Activated naive CD8-positive, alpha-beta T cell treated with anti-CD3 and anti-CD28 coated beads, Interleukin-2, amount 50 U/mL, for 24 hours (primary cell): ENCODE measurements at regions not wholly inside any gene's neighbourhood (a gene's known extent, or its start where the extent isn't known, plus 50 kb on each side); places are given as distances from the start of the nearest gene placed in this dataset.
"Not testable (repeated sequence)": the region's sequence is repeated elsewhere in the genome, so short reads cannot be mapped to it uniquely, and the experiment has no call there.

Experiments used
- ATAC-seq: fragments of 150-1000 bp; cut with Tn5 transposase; one replicate; pipeline ENCODE4 v1.10.0; 2021
- DNase-seq: peaks from one replicate; pipeline ENCODE4 v3.0.0; 2021
- H3K27ac Mint-ChIP-seq: one replicate; pipeline ENCODE4 v1.8.0; 2021; ENCODE audit warnings: mild to moderate bottlenecking, mixed read lengths
- H3K27me3 Mint-ChIP-seq: one replicate; pipeline ENCODE4 v1.8.0; 2021; ENCODE audit warnings: mixed read lengths
- H3K36me3 Mint-ChIP-seq: one replicate; pipeline ENCODE4 v1.8.0; 2021; ENCODE audit warnings: low read depth, mixed read lengths
- H3K4me1 Mint-ChIP-seq: one replicate; pipeline ENCODE4 v1.8.0; 2021; ENCODE audit warnings: mixed read lengths
- H3K4me3 Mint-ChIP-seq: one replicate; pipeline ENCODE4 v1.8.0; 2021; ENCODE audit warnings: mild to moderate bottlenecking, moderate library complexity, mixed read lengths
- H3K9me3 Mint-ChIP-seq: one replicate; pipeline ENCODE4 v1.8.0; 2021; ENCODE audit warnings: mixed read lengths

GRCh38 chr15:38972831-38973230 is 408.2 kb upstream of the RASGRP1 start:
- H3K27ac Mint-ChIP-seq: no peak overlapping the region
- no peak for ATAC-seq
- peaks cover 17% of the 10 kb centered on the region for H3K9me3 Mint-ChIP-seq
- DNase-seq: no peak
- H3K4me3 Mint-ChIP-seq: no peak overlapping the region
- H3K27me3 Mint-ChIP-seq: peaks cover 5% of the 10 kb centered on the region
- no peaks in the 10 kb centered on the region for H3K36me3 Mint-ChIP-seq
- no peaks in the 10 kb centered on the region for H3K4me1 Mint-ChIP-seq

GRCh38 chr15:38975282-38975990 is 410.8 kb upstream of the RASGRP1 start:
- H3K36me3 Mint-ChIP-seq: no peaks in the 10 kb centered on the region
- no peak for ATAC-seq
- no peaks in the 10 kb centered on the region for H3K4me1 Mint-ChIP-seq
- no peaks in the 10 kb centered on the region for H3K27me3 Mint-ChIP-seq
- no peak overlapping the region for H3K4me3 Mint-ChIP-seq
- H3K9me3 Mint-ChIP-seq: peaks cover 15% of the 10 kb centered on the region
- DNase-seq: no peak
- H3K27ac Mint-ChIP-seq: no peak overlapping the region

- H3K27ac Mint-ChIP-seq: no peak overlapping the region
- H3K9me3 Mint-ChIP-seq: no peaks in the 10 kb centered on the region
- ATAC-seq: no peak
Measured at GRCh38 chr15:38991126-38991525, 426.5 kb upstream of the RASGRP1 start.

GRCh38 chr15:38991701-38992100 is 427.1 kb upstream of the RASGRP1 start:
- no peaks in the 10 kb centered on the region for H3K9me3 Mint-ChIP-seq
- no peaks in the 10 kb centered on the region for H3K4me1 Mint-ChIP-seq
- no peak for ATAC-seq
- no peak overlapping the region for H3K27ac Mint-ChIP-seq
- peaks cover 2% of the 10 kb centered on the region for H3K27me3 Mint-ChIP-seq
- no peaks in the 10 kb centered on the region for H3K36me3 Mint-ChIP-seq
- no peak overlapping the region for H3K4me3 Mint-ChIP-seq
- no peak for DNase-seq

More at GRCh38 chr15:38991126-38991525, 426.5 kb upstream of the RASGRP1 start:
- Mint-ChIP-seq H3K4me3 (no peak overlapping the region), H3K36me3 (no peaks in the 10 kb centered on the region), H3K4me1 (no peaks in the 10 kb centered on the region), H3K27me3 (peaks cover 2% of the 10 kb centered on the region)
- DNase-seq: no peak

GRCh38 chr15:38992506-38992905 is 427.9 kb upstream of the RASGRP1 start:
- DNase-seq: no peak
- Mint-ChIP-seq H3K4me3 (no peak overlapping the region), H3K27ac (no peak overlapping the region), H3K9me3 (no peaks in the 10 kb centered on the region), H3K27me3 (peaks cover 2% of the 10 kb centered on the region), H3K4me1 (no peaks in the 10 kb centered on the region), H3K36me3 (no peaks in the 10 kb centered on the region)
- no peak for ATAC-seq

GRCh38 chr15:38992930-38993329 is 428.3 kb upstream of the RASGRP1 start:
- no peaks in the 10 kb centered on the region for H3K4me1 Mint-ChIP-seq
- ATAC-seq (no peak), DNase-seq (no peak)
- peaks cover 2% of the 10 kb centered on the region for H3K27me3 Mint-ChIP-seq
- no peak overlapping the region for H3K4me3 Mint-ChIP-seq
- H3K36me3 Mint-ChIP-seq: no peaks in the 10 kb centered on the region
- no peak overlapping the region for H3K27ac Mint-ChIP-seq
- no peaks in the 10 kb centered on the region for H3K9me3 Mint-ChIP-seq

GRCh38 chr15:38994310-38994709 is 429.7 kb upstream of the RASGRP1 start:
- no peak for ATAC-seq

GRCh38 chr15:38996111-38996631 is 431.6 kb upstream of the RASGRP1 start:
- no peak overlapping the region for H3K27ac Mint-ChIP-seq
- H3K27me3 Mint-ChIP-seq: peaks cover 6% of the 10 kb centered on the region
- H3K9me3 Mint-ChIP-seq: peaks cover 3% of the 10 kb centered on the region
- H3K4me3 Mint-ChIP-seq: no peak overlapping the region
- DNase-seq (no peak), ATAC-seq (no peak)
- no peaks in the 10 kb centered on the region for H3K4me1 Mint-ChIP-seq
- no peaks in the 10 kb centered on the region for H3K36me3 Mint-ChIP-seq

More at GRCh38 chr15:38994310-38994709, 429.7 kb upstream of the RASGRP1 start:
- H3K4me3 Mint-ChIP-seq: no peak overlapping the region
- no peak overlapping the region for H3K27ac Mint-ChIP-seq
- DNase-seq: no peak
- peaks cover 2% of the 10 kb centered on the region for H3K27me3 Mint-ChIP-seq
- H3K36me3 Mint-ChIP-seq: no peaks in the 10 kb centered on the region
- no peaks in the 10 kb centered on the region for H3K9me3 Mint-ChIP-seq
- no peaks in the 10 kb centered on the region for H3K4me1 Mint-ChIP-seq

GRCh38 chr15:38997841-38998240 is 433.2 kb upstream of the RASGRP1 start:
- Mint-ChIP-seq H3K4me1 (no peaks in the 10 kb centered on the region), H3K27me3 (peaks cover 9% of the 10 kb centered on the region), H3K4me3 (no peak overlapping the region), H3K9me3 (peaks cover 4% of the 10 kb centered on the region), H3K27ac (no peak overlapping the region), H3K36me3 (no peaks in the 10 kb centered on the region)
- ATAC-seq: no peak
- DNase-seq: no peak

GRCh38 chr15:39000008-39000734 is 435.6 kb upstream of the RASGRP1 start:
- Mint-ChIP-seq H3K27me3 (peaks cover 13% of the 10 kb centered on the region), H3K36me3 (no peaks in the 10 kb centered on the region), H3K9me3 (peaks cover 8% of the 10 kb centered on the region), H3K27ac (no peak overlapping the region), H3K4me1 (no peaks in the 10 kb centered on the region), H3K4me3 (no peak overlapping the region)
- DNase-seq: no peak
- no peak for ATAC-seq

- DNase-seq (no peak), ATAC-seq (no peak)
- Mint-ChIP-seq H3K4me3 (no peak overlapping the region), H3K27me3 (peaks cover 6% of the 10 kb centered on the region), H3K4me1 (no peaks in the 10 kb centered on the region), H3K9me3 (peaks cover 32% of the 10 kb centered on the region), H3K27ac (no peak overlapping the region), H3K36me3 (no peaks in the 10 kb centered on the region)
Measured at GRCh38 chr15:39009740-39010139, 445.1 kb upstream of the RASGRP1 start.

GRCh38 chr15:39011066-39011465 is 446.5 kb upstream of the RASGRP1 start:
- H3K27ac Mint-ChIP-seq, H3K27me3 Mint-ChIP-seq: not testable (repeated sequence)

GRCh38 chr15:39013262-39013661 is 448.6 kb upstream of the RASGRP1 start:
- Mint-ChIP-seq H3K27me3 (peaks cover 6% of the 10 kb centered on the region), H3K27ac (no peak overlapping the region), H3K36me3 (no peaks in the 10 kb centered on the region), H3K9me3 (peaks cover 27% of the 10 kb centered on the region), H3K4me1 (no peaks in the 10 kb centered on the region), H3K4me3 (no peak overlapping the region)
- DNase-seq (no peak), ATAC-seq (no peak)

More at GRCh38 chr15:39011066-39011465, 446.5 kb upstream of the RASGRP1 start:
- H3K9me3 Mint-ChIP-seq: peaks cover 28% of the 10 kb centered on the region
- not testable (repeated sequence) for H3K4me3 Mint-ChIP-seq, ATAC-seq, DNase-seq, H3K36me3 Mint-ChIP-seq, H3K4me1 Mint-ChIP-seq

- peaks cover 17% of the 10 kb centered on the region for H3K9me3 Mint-ChIP-seq
- no peak overlapping the region for H3K4me3 Mint-ChIP-seq
- H3K4me1 Mint-ChIP-seq: no peaks in the 10 kb centered on the region
- ATAC-seq: no peak
- no peaks in the 10 kb centered on the region for H3K36me3 Mint-ChIP-seq
- no peak overlapping the region for H3K27ac Mint-ChIP-seq
- H3K27me3 Mint-ChIP-seq: peaks cover 6% of the 10 kb centered on the region
- no peak for DNase-seq
Measured at GRCh38 chr15:39014682-39015081, 450.1 kb upstream of the RASGRP1 start.

GRCh38 chr15:39016706-39017105 is 452.1 kb upstream of the RASGRP1 start:
- H3K27me3 Mint-ChIP-seq: peaks cover 6% of the 10 kb centered on the region
- H3K36me3 Mint-ChIP-seq: no peaks in the 10 kb centered on the region
- H3K9me3 Mint-ChIP-seq: no peaks in the 10 kb centered on the region
- H3K4me1 Mint-ChIP-seq: no peaks in the 10 kb centered on the region
- H3K4me3 Mint-ChIP-seq: no peak overlapping the region
- no peak for DNase-seq
- no peak overlapping the region for H3K27ac Mint-ChIP-seq
- ATAC-seq: no peak
